GM10248 (cell line): ENCODE measurements at regions not wholly inside any gene's neighbourhood (a gene's known extent, or its start where the extent isn't known, plus 50 kb on each side); places are given as distances from the start of the nearest gene placed in this dataset.

Source experiments
- CTCF ChIA-PET: fragments of 300-600 bp; sonication (Branson Sonifier 250); formaldehyde crosslinking; extraction: SDS; loops from one replicate; lab custom pipeline; 2021; ENCODE audit warnings: antibody characterized with exemption; lab: Yijun Ruan, JAX
- POLR2A ChIA-PET: fragments of 350-650 bp; sonication (Branson Sonifier 250); formaldehyde crosslinking; extraction: SDS; loops from one replicate; lab custom pipeline; 2020; ENCODE audit warnings: antibody characterized with exemption; lab: Yijun Ruan, JAX
- DNase-seq: peaks from one replicate; pipeline ENCODE4 v3.0.0; 2012; ENCODE audit errors: extremely low spot score
- TF ChIP-seq, protein P1 (sequence below): IDR thresholded peaks from 2 replicates; pipeline ENCODE4 v1.5.1; 2012; ENCODE audit warnings: mild to moderate bottlenecking, low read depth; ENCODE audit errors: extremely low read depth, missing control alignments, control extremely low read depth

DNA sequence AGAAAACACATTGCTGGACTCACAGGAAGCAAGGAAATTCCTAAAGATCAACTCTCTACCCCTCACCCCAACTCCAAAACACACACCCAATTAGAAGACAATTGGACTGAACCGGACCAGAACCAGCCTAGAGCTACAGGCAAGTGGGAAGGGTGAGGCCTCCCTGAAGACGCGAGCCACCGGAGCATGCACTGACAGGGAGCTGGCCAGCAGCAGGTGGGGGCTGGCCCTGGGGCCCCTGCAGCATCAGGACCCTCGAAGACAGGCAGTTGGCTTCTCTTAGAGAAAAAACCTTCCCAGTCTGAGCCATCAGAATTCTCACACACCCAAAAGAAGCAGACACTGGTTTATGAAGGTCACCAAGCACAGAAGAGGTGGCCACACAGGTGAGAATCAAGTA is 209.5 kb upstream of the DIO3 start:
- TF ChIP-seq, protein P1, sequence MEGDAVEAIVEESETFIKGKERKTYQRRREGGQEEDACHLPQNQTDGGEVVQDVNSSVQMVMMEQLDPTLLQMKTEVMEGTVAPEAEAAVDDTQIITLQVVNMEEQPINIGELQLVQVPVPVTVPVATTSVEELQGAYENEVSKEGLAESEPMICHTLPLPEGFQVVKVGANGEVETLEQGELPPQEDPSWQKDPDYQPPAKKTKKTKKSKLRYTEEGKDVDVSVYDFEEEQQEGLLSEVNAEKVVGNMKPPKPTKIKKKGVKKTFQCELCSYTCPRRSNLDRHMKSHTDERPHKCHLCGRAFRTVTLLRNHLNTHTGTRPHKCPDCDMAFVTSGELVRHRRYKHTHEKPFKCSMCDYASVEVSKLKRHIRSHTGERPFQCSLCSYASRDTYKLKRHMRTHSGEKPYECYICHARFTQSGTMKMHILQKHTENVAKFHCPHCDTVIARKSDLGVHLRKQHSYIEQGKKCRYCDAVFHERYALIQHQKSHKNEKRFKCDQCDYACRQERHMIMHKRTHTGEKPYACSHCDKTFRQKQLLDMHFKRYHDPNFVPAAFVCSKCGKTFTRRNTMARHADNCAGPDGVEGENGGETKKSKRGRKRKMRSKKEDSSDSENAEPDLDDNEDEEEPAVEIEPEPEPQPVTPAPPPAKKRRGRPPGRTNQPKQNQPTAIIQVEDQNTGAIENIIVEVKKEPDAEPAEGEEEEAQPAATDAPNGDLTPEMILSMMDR = no peak
- CTCF ChIA-PET = no interaction called here
- DNase-seq = no peak
- POLR2A ChIA-PET = no interaction called here

DNA sequence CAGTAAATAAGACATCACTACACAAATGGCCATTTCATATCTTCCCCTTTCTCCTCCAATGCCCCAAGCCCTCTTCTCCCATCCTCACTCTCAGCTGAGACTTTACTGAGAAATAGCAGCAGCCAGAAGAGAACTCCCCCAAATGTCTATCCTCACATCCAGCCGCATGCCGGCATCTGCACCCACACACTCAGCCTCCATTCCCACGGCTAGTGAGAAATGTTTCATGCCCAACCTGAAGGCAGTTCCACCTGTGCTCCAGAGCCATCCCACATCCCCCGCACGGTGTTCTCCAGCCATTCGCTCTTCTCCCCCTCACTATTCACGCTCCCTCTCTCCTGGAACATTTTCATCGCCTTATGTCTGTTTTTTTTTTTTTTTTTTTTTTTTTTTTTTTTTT is 208.7 kb upstream of the DIO3 start:
- POLR2A ChIA-PET = no interaction called here
- TF ChIP-seq, protein P1 = no peak
- DNase-seq = no peak
- CTCF ChIA-PET = no interaction called here

DNA sequence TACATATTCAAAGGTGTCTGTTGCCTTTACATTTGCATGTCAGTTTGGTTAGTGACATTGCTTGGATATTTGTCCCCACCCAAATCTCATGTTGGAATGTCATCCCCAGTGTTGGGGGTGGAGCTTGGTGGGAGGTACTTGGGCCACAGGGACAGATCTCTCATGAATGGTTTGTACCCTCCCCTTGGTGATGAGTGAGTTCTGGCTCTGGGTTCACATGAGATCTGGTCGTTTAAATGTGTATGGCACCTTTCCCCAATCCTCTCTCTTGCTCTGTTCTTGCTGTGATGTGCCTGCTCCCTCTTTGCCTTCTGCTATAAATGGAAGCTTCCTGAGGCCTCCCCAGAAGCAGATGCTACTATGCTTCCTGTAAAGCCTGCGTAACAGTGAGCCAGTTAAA is 207.9 kb upstream of the DIO3 start:
- no peak for DNase-seq
- ChIA-PET POLR2A (no interaction called here), CTCF (no interaction called here)
- TF ChIP-seq, protein P1 = no peak

DNA sequence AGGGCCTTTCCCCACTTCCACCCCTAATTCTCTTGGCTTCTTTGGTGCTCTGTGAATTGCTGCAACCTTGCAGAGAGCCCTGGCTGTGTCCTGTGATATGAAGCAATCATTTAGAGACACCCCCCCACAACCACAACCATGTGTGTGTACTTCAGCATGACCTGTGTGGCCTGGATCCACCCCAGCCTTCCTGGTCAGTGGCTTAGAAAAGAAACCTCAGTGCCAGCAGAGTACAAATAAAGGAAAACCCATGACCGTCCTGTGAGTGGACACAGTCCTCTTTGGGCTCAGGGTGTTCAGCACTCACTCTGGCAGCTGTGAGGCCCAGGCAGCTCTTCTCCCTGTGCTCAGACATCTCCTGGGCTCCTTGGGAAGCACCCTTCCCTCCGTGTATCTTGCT is 206.6 kb upstream of the DIO3 start:
- TF ChIP-seq, protein P1 = no peak
- DNase-seq = no peak
- POLR2A ChIA-PET = no interaction called here
- CTCF ChIA-PET = no interaction called here

DNA sequence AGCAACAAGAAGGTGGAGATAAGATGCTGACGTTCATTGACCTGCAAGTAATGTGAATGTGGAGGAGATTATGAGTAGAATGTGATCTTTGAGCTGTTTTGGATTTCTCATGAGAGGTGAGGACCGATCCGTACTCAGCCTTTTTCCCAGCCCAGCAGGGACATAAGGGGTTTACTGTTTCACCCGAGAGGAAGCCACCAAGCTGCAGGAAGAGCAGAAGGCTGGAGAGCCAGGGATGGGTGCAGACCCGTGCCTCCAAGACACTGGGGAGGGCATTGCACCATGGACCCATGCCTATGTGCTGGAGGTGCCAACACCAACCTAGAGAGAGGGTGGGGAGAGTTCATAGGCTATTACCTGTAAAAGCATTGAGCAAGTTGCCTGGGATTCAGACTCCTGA is 206.0 kb upstream of the DIO3 start:
- DNase-seq = no peak

DNA sequence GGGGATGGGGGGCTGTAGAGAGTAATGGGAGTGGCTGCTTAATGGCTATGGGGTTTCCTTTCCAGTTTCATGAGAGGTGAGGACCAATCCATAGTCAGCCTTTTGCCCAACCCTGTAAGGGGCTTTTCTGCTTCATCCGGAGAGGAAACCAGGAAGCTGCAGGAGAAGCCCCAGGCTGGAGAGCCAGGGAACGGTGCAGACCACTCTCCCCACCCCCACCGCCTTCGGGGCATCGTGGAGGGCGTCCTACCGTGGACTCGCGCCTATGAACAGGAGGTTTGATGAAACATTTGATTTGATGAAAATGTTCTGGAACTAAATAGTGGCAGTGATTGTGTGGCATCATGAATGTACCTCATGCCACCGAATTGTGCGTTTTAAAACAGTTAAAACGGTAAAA is 204.3 kb upstream of the DIO3 start:
- no peak for DNase-seq
- ChIA-PET CTCF (no interaction called here), POLR2A (no interaction called here)
- TF ChIP-seq, protein P1 = no peak

More for the DNA sequence above, 206.0 kb upstream of the DIO3 start:
- TF ChIP-seq, protein P1 = no peak
- CTCF ChIA-PET = no interaction called here
- POLR2A ChIA-PET = no interaction called here

DNA sequence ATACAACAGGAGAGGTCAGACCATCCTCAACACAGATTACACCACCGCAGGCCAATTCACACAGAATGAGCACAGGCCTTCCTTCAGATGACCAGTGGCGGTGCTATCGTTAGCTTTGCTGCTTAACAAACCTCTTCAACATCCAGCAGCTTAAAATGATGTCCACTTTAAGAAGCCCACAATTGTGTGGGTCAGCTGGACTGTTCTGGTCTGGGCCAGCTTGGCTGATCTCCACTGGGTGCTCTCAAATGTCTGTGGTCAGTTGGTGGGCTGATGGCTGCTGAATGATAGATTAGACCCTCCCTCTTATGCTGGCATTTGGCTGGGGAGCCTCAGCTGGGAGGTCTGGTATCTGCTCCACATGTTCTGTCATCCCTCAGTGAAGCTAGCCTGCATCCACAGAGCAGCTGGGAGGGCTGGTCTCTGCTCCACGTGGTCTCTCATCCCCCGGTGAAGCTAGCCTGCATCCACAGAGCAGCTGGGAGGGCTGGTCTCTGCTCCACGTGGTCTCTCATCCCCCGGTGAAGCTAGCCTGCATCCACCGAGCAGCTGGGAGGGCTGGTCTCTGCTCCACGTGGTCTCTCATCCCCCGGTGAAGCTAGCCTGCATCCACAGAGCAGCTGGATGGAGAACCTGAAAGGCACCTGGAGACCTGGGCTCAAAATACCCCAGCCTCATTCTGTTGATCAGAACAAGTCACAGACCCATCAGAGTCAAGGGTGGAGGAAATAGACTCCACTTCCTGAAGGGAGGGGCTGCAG is 203.6 kb upstream of the DIO3 start:
- DNase-seq = no peak
- ChIA-PET CTCF (no interaction called here), POLR2A (no interaction called here)
- TF ChIP-seq, protein P1 = no peak
